OCI-LY7 (cell line): ENCODE measurements at regions not wholly inside any gene's neighbourhood (a gene's known extent, or its start where the extent isn't known, plus 50 kb on each side); places are given as distances from the start of the nearest gene placed in this dataset.

ENCODE experiments used
- BruUV-seq: library from RNA; stranded (reverse); fragments of 400-500 nt; replicated peaks from 2 replicates; lab custom pipeline; 2021; lab: Mats Ljungman, UMichigan
- CTCF ChIA-PET: fragments of 300-600 bp; sonication (Branson Sonifier 250); formaldehyde crosslinking; loops from one replicate; lab custom pipeline; 2022; ENCODE audit warnings: antibody characterized with exemption; ENCODE audit not compliant: unreplicated experiment; lab: Charles Lee
- POLR2A ChIA-PET: fragments of 300-600 bp; sonication (Branson Sonifier 250); formaldehyde crosslinking; loops from one replicate; lab custom pipeline; 2022; ENCODE audit warnings: antibody characterized with exemption; lab: Charles Lee
- DNase-seq: peaks from one replicate; pipeline ENCODE4 v3.0.0-alpha.2; 2015; ENCODE audit warnings: low spot score
- H2AFZ ChIP-seq: fragments of 200-600 bp; sonication (generic), shearing (Covaris generic); 2 replicates; pipeline ENCODE4 v1.6.1; 2014; ENCODE audit warnings: mild to moderate bottlenecking, antibody characterized with exemption, low read length, moderate library complexity
- H3K27ac ChIP-seq: fragments of 200-600 bp; sonication (generic); 2 replicates; pipeline ENCODE4 v1.5.1; 2014; ENCODE audit warnings: mixed run types, low read depth, mild to moderate bottlenecking, moderate library complexity, low read length, inconsistent platforms; ENCODE audit not compliant: poor library complexity, severe bottlenecking
- H3K36me3 ChIP-seq: fragments of 200-600 bp; sonication (generic); 2 replicates; pipeline ENCODE4 v1.6.1; 2014; ENCODE audit warnings: mild to moderate bottlenecking, antibody characterized with exemption, low read length, moderate library complexity, mixed read lengths; ENCODE audit not compliant: insufficient read depth
- H3K4me1 ChIP-seq: fragments of 200-600 bp; sonication (generic); 2 replicates; pipeline ENCODE4 v1.5.1; 2014; ENCODE audit warnings: mild to moderate bottlenecking, low read length; ENCODE audit not compliant: insufficient read depth, poor library complexity, severe bottlenecking
- H3K4me2 ChIP-seq: fragments of 200-600 bp; sonication (generic); 2 replicates; pipeline ENCODE4 v1.6.1; 2014; ENCODE audit warnings: mild to moderate bottlenecking, low read length
- H3K4me3 ChIP-seq: fragments of 200-600 bp; sonication (generic); 2 replicates; pipeline ENCODE4 v1.5.1; 2014; ENCODE audit warnings: mild to moderate bottlenecking, low read depth, low read length; ENCODE audit not compliant: poor library complexity, severe bottlenecking
- H3K79me2 ChIP-seq: fragments of 200-600 bp; sonication (generic); 2 replicates; pipeline ENCODE4 v1.6.1; 2016; ENCODE audit warnings: low read depth, mild to moderate bottlenecking, low read length, moderate library complexity, mixed read lengths; ENCODE audit not compliant: insufficient read depth
- H3K9me2 ChIP-seq: fragments of 200-600 bp; sonication (generic); 2 replicates; pipeline ENCODE4 v1.6.1; 2016; ENCODE audit warnings: mild to moderate bottlenecking, low read length, mixed read lengths; ENCODE audit not compliant: insufficient read depth
- H3K9me3 ChIP-seq: fragments of 200-600 bp; sonication (generic); 2 replicates; pipeline ENCODE4 v1.6.1; 2014; ENCODE audit warnings: mild to moderate bottlenecking, mixed run types, low read length, mixed read lengths
- H4K20me1 ChIP-seq: fragments of 200-600 bp; sonication (generic); 2 replicates; pipeline ENCODE4 v1.6.1; 2014; ENCODE audit warnings: mild to moderate bottlenecking, antibody characterized with exemption, low read length, moderate library complexity, mixed read lengths; ENCODE audit not compliant: insufficient read depth
- CTCF ChIP-seq: fragments of 200-600 bp; sonication (generic); conservative IDR thresholded peaks from 2 replicates; pipeline ENCODE4 v1.5.1; 2014; ENCODE audit warnings: mild to moderate bottlenecking, antibody characterized with exemption, low read length, moderate library complexity, mixed read lengths
- EZH2phosphoT487 ChIP-seq: fragments of 200-600 bp; sonication (generic); IDR thresholded peaks from 2 replicates; pipeline ENCODE4 v1.6.1; 2018; ENCODE audit warnings: low read depth, borderline replicate concordance, mild to moderate bottlenecking, mixed run types, antibody characterized with exemption, low read length, moderate library complexity, mixed read lengths
- intact Hi-C: fragments of 100-400 bp; cut with micrococcal nuclease; formaldehyde crosslinking; loops from one replicate; pipeline ENCODE4 v1.10.0; 2022; ENCODE audit not compliant: unreplicated experiment

DNA sequence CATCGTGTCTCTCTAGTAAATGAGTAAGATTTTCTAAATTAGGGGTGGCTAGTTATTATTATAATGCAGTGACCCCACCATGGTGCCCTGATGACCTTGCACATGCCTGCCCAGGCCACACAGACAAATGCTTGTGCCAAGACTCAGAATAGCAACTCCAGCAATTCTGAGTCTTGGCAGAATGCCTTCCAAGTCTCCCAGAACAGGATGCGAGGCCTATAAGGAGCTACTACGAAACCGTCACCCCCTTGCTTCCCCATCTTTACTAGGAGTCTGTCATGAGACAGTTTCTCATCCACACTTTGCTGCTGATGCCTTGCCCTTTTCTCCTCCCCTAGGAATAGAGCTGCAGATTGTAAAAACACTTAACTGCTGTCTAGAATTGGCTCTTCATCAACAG lies 559.9 kb downstream of the TRHDE start:
- no peaks in the 10 kb centered on the region for H4K20me1 ChIP-seq
- H3K27ac ChIP-seq: no peak overlapping the region
- H3K79me2 ChIP-seq: no peaks in the 10 kb centered on the region
- ChIA-PET POLR2A (no interaction called here), CTCF (no interaction called here)
- TF ChIP-seq CTCF (no peak), EZH2phosphoT487 (no peak)
- H3K4me1 ChIP-seq: no peaks in the 10 kb centered on the region
- intact Hi-C loops: no loop called here
- BruUV-seq: no TSS peak
- no peaks in the 10 kb centered on the region for H3K9me2 ChIP-seq
- H3K4me2 ChIP-seq: no peak overlapping the region
- no peaks in the 10 kb centered on the region for H3K9me3 ChIP-seq
- H3K4me3 ChIP-seq: no peak overlapping the region
- no peak overlapping the region for H2AFZ ChIP-seq
- H3K36me3 ChIP-seq: no peaks in the 10 kb centered on the region
- no peak for DNase-seq

GRCh38 chr12:72836194-72836593 lies 564.0 kb downstream of the TRHDE start:
- no TSS peak for BruUV-seq
- no peaks in the 10 kb centered on the region for H3K9me3 ChIP-seq
- H2AFZ ChIP-seq: no peak overlapping the region
- H3K79me2 ChIP-seq: no peaks in the 10 kb centered on the region
- no peak overlapping the region for H3K4me2 ChIP-seq
- H4K20me1 ChIP-seq: no peaks in the 10 kb centered on the region
- ChIA-PET CTCF (no interaction called here), POLR2A (no interaction called here)
- H3K4me1 ChIP-seq: no peaks in the 10 kb centered on the region
- H3K9me2 ChIP-seq: no peaks in the 10 kb centered on the region
- H3K36me3 ChIP-seq: no peaks in the 10 kb centered on the region
- H3K27ac ChIP-seq: no peak overlapping the region
- intact Hi-C loops: no loop called here
- TF ChIP-seq EZH2phosphoT487: no peak
- no peak for TF ChIP-seq CTCF
- no peak for DNase-seq
- H3K4me3 ChIP-seq: no peak overlapping the region

DNA sequence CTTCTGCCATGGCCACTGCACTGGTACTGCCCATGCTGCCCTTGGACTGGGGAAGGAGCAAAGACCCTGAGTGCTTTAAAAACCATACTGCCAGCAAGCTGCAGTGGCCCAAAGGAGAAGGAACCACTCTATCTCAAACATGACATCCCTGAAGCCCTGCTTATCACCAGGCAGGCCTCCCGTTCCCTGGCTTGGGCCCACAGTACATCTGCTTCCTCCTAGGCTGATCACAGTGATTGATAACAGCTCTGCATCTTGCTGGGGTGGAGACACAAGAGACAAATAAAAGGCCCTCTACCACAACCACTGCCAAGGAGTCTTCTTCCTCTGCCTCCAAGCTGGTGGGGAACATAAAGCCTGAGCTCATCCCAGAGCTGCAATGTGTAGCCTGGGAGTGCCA lies 567.5 kb downstream of the TRHDE start:
- Histone ChIP-seq H3K36me3 (no peaks in the 10 kb centered on the region), H3K4me1 (no peaks in the 10 kb centered on the region), H3K4me3 (no peak overlapping the region), H3K4me2 (no peak overlapping the region), H2AFZ (no peak overlapping the region), H3K79me2 (no peaks in the 10 kb centered on the region), H4K20me1 (no peaks in the 10 kb centered on the region), H3K27ac (no peak overlapping the region), H3K9me3 (no peaks in the 10 kb centered on the region), H3K9me2 (no peaks in the 10 kb centered on the region)
- intact Hi-C loops: no loop called here
- no TSS peak for BruUV-seq
- ChIA-PET CTCF (no interaction called here), POLR2A (no interaction called here)
- no peak for TF ChIP-seq CTCF
- no peak for TF ChIP-seq EZH2phosphoT487
- DNase-seq: no peak
